ENCODE measurements at regions not wholly inside any gene's neighbourhood (a gene's known extent, or its start where the extent isn't known, plus 50 kb on each side); places are given as distances from the start of the nearest gene placed in this dataset.

- no peak for TF ChIP-seq CTCF (IDR thresholded peaks at IDR 0.05; ENCODE audit: borderline replicate concordance, extremely low read depth, low read length, poor library complexity, severe bottlenecking)
- TF ChIP-seq EZH2 (IDR thresholded peaks at IDR 0.05; ENCODE audit: borderline replicate concordance, low read depth, low read length, severe bottlenecking), result no peak
Measured at GRCh38 chr2:21361384-21361783, 237.6 kb downstream of the TDRD15 start.

All from DND-41 (cell line).